GM18507 (cell line): ENCODE measurements at regions not wholly inside any gene's neighbourhood (a gene's known extent, or its start where the extent isn't known, plus 50 kb on each side); places are given as distances from the start of the nearest gene placed in this dataset.

ENCODE experiments used
- DNase-seq: peaks from one replicate; pipeline ENCODE4 v3.0.0; 2011; ENCODE audit warnings: low read depth; ENCODE audit not compliant: insufficient read length; ENCODE audit errors: extremely low spot score
- FAIRE-seq: peaks from 2 replicates; lab custom pipeline; 2011; peaks lifted over from hg19 to GRCh38; lab: Jason Lieb, UNC

GRCh38 chr9:89779405-89780203 lies 174.8 kb downstream of the GADD45G start:
- FAIRE-seq (no peak), DNase-seq (no peak)

GRCh38 chr9:89780959-89781358 lies 176.1 kb downstream of the GADD45G start:
- DNase-seq: no peak
- no peak for FAIRE-seq

GRCh38 chr9:89781838-89782540 lies 177.2 kb downstream of the GADD45G start:
- DNase-seq (no peak), FAIRE-seq (no peak)

- no peak for FAIRE-seq
- no peak for DNase-seq
Measured at GRCh38 chr9:89786655-89787054, 181.8 kb downstream of the GADD45G start.

- FAIRE-seq: no peak
Measured at GRCh38 chr9:89787595-89787994, 182.8 kb downstream of the GADD45G start.

GRCh38 chr9:89788434-89788833 lies 183.6 kb downstream of the GADD45G start:
- FAIRE-seq (no peak), DNase-seq (no peak)

More at GRCh38 chr9:89787595-89787994, 182.8 kb downstream of the GADD45G start:
- no peak for DNase-seq

GRCh38 chr9:89789922-89790510 lies 185.2 kb downstream of the GADD45G start:
- DNase-seq (no peak), FAIRE-seq (no peak)

- FAIRE-seq (no peak), DNase-seq (no peak)
Measured at GRCh38 chr9:89790542-89791109, 185.8 kb downstream of the GADD45G start.

- DNase-seq (no peak), FAIRE-seq (no peak)
Measured at GRCh38 chr9:89791754-89792153, 186.9 kb downstream of the GADD45G start.

GRCh38 chr9:89792189-89793123 lies 187.6 kb downstream of the GADD45G start:
- DNase-seq: no peak
- FAIRE-seq: no peak

GRCh38 chr9:89793124-89793495 lies 188.3 kb downstream of the GADD45G start:
- FAIRE-seq: no peak
- no peak for DNase-seq

- no peak for FAIRE-seq
- no peak for DNase-seq
Measured at GRCh38 chr9:89793551-89793950, 188.7 kb downstream of the GADD45G start.

- DNase-seq (no peak), FAIRE-seq (no peak)
Measured at GRCh38 chr9:89794918-89795317, 190.1 kb downstream of the GADD45G start.

- no peak for DNase-seq
- FAIRE-seq: no peak
Measured at GRCh38 chr9:89795538-89796195, 190.9 kb downstream of the GADD45G start.

- FAIRE-seq (no peak), DNase-seq (no peak)
Measured at GRCh38 chr9:89796606-89797005, 191.8 kb downstream of the GADD45G start.

GRCh38 chr9:89797255-89797654 lies 192.4 kb downstream of the GADD45G start:
- DNase-seq: no peak
- FAIRE-seq: no peak

- no peak for DNase-seq
- FAIRE-seq: no peak
Measured at GRCh38 chr9:89797937-89798455, 193.2 kb downstream of the GADD45G start.

GRCh38 chr9:89798547-89799120 lies 193.8 kb downstream of the GADD45G start:
- DNase-seq (no peak), FAIRE-seq (no peak)
